Activated CD8-positive, alpha-beta T cell treated with anti-CD3 and anti-CD28 coated beads, Interleukin-2, amount 10 ng/mL, durations not matched to agents 7 days and 5 days (primary cell): ENCODE measurements at regions not wholly inside any gene's neighbourhood (a gene's known extent, or its start where the extent isn't known, plus 50 kb on each side); places are given as distances from the start of the nearest gene placed in this dataset.

Experiments
- ATAC-seq: fragments of 150-1000 bp; cut with Tn5 transposase; one replicate; pipeline ENCODE4 v1.10.0; 2021; ENCODE audit warnings: moderate library complexity
- CTCF ChIA-PET: fragments of 350-600 bp; sonication (Branson Sonifier 250); formaldehyde crosslinking; loops from one replicate; lab custom pipeline; 2021; ENCODE audit warnings: antibody characterized with exemption; lab: Charles Lee
- POLR2A ChIA-PET: fragments of 350-600 bp; sonication (Branson Sonifier 250); formaldehyde crosslinking; loops from one replicate; lab custom pipeline; 2021; ENCODE audit warnings: antibody characterized with exemption; lab: Charles Lee
- DNase-seq: peaks from one replicate; pipeline ENCODE4 v3.0.0-alpha.2; 2020
- H3K27ac Mint-ChIP-seq: one replicate; pipeline ENCODE4 v1.8.0; 2021; ENCODE audit warnings: mild to moderate bottlenecking, mixed read lengths
- H3K27me3 Mint-ChIP-seq: one replicate; pipeline ENCODE4 v1.8.0; 2021; ENCODE audit warnings: low read depth, mixed read lengths
- H3K36me3 Mint-ChIP-seq: one replicate; pipeline ENCODE4 v1.8.0; 2021; ENCODE audit warnings: low read depth, mixed read lengths
- H3K4me1 Mint-ChIP-seq: one replicate; pipeline ENCODE4 v1.8.0; 2021; ENCODE audit warnings: low read depth, mixed read lengths
- H3K4me3 Mint-ChIP-seq: one replicate; pipeline ENCODE4 v1.8.0; 2021; ENCODE audit warnings: mild to moderate bottlenecking, mixed read lengths
- H3K9me3 Mint-ChIP-seq: one replicate; pipeline ENCODE4 v1.8.0; 2022; ENCODE audit warnings: mixed read lengths; ENCODE audit not compliant: insufficient read depth

DNA sequence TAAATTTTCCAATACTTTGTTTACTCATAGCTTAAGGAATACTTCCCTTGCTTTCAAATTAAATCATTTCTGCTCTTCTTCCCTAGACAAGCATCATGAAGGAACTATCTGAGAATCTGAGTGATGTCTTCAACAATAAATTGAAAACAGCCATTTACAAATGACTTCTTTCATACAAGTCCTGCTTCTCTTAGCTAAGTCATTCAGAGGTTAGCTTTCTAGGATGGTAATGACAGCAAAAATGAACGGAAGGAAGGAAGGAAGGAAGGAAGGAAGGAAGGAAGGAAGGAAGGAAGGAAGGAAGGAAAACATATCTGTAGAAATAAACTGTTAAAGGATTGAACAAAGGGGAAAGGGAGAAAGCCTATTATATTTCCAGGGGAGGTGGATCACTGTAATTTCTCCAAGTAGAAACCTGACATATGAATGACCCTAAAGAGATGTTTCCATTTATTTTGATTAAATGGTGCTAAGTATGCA, 335.0 kb upstream of the KYNU start:
- CTCF ChIA-PET = no interaction called here
- Mint-ChIP-seq H3K9me3 (no peaks in the 10 kb centered on the region), H3K27me3 (no peaks in the 10 kb centered on the region), H3K4me3 (no peak overlapping the region), H3K4me1 (no peaks in the 10 kb centered on the region), H3K27ac (no peak overlapping the region), H3K36me3 (no peaks in the 10 kb centered on the region)
- DNase-seq = no peak
- ATAC-seq = no peak
- POLR2A ChIA-PET = no interaction called here

DNA sequence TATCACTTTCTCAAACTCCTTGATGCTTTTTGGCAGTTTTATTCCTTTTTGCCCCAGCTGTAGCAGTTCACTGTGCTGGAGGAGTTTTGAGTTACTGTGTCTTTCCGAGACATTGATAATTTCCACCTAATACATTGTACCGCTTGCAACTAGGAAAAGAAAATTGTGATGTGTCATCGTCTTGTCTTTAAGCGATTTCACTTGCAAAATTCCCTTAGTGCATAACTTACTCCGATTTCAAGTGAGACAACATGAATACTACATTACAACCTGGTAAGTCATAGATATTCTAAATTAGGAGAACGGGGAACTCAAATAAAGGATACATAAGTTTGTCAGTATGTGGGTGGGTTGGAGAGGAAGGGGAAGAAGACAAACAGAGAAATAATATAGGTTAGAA, 340.5 kb upstream of the KYNU start:
- no peaks in the 10 kb centered on the region for H3K27me3 Mint-ChIP-seq
- CTCF ChIA-PET = no interaction called here
- H3K27ac Mint-ChIP-seq = no peak overlapping the region
- POLR2A ChIA-PET = no interaction called here
- H3K36me3 Mint-ChIP-seq = no peaks in the 10 kb centered on the region
- no peak overlapping the region for H3K4me3 Mint-ChIP-seq
- H3K4me1 Mint-ChIP-seq = no peaks in the 10 kb centered on the region
- no peak for ATAC-seq
- H3K9me3 Mint-ChIP-seq = no peaks in the 10 kb centered on the region
- DNase-seq = no peak

DNA sequence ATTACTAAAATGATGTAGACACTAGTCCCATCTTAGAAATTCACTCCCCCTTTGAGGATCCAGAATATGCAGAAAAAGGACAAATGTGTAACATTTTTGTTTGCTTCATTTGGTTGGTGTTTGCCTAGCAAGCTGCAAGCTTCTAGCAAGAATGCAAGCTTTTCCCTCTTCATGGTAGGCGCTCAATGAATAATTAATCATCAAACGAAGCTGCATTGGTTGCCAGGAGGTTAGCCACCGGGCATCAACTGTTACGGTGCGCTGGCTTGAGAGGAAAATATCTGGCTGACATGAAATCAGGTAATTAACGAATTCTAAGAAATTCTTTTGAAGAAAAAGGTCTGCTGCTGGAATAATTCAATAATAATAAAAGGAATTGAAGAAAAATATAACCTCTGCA, 341.0 kb upstream of the KYNU start:
- H3K4me3 Mint-ChIP-seq = no peak overlapping the region
- ChIA-PET POLR2A (no interaction called here), CTCF (no interaction called here)
- H3K9me3 Mint-ChIP-seq = no peaks in the 10 kb centered on the region
- ATAC-seq (no peak), DNase-seq (no peak)
- H3K27me3 Mint-ChIP-seq = no peaks in the 10 kb centered on the region
- no peak overlapping the region for H3K27ac Mint-ChIP-seq
- no peaks in the 10 kb centered on the region for H3K36me3 Mint-ChIP-seq
- no peaks in the 10 kb centered on the region for H3K4me1 Mint-ChIP-seq

DNA sequence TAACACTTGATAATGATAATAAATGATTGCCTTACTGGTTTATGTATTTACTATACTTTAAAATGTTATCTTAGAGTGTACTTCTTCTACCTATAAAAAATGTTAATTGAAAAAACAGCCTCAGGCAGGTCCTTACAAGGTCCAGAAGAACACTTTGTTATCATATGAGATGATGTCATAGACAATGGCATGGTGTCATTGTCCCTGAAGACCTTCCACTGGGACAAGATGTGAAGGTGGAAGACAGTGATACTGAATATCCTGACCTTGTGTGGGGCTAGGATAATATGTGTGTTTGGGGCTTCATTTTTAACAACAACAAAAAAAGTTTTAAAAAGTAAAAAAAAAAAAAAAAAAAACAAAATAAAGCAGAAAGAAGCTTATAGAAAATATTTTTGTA, 342.2 kb upstream of the KYNU start:
- CTCF ChIA-PET = no interaction called here
- no peaks in the 10 kb centered on the region for H3K9me3 Mint-ChIP-seq
- no peak overlapping the region for H3K27ac Mint-ChIP-seq
- H3K4me3 Mint-ChIP-seq = no peak overlapping the region
- no peaks in the 10 kb centered on the region for H3K4me1 Mint-ChIP-seq
- no peak for DNase-seq
- no peak for ATAC-seq
- H3K27me3 Mint-ChIP-seq = no peaks in the 10 kb centered on the region
- H3K36me3 Mint-ChIP-seq = no peaks in the 10 kb centered on the region
- POLR2A ChIA-PET = no interaction called here

DNA sequence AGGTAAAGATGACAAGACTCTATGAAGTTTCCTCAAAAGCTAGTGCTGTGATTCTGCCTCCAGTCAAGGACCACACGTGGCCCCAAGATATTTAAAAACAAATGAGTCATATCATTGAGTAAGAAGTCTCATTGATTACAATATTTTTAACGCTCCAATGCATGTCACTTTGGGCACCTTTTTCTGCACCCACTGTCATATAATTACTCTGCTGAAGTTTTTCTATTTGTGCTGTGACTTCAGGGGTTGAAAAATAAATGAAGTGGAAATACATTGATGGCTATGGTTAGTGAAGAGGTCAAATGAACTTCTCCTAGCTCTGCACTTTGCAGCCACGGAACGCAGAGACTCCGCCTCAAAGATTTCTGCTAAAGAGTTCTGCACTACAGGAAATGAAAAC, 344.3 kb upstream of the KYNU start:
- CTCF ChIA-PET = no interaction called here
- ATAC-seq (no peak), DNase-seq (no peak)
- Mint-ChIP-seq H3K36me3 (no peaks in the 10 kb centered on the region), H3K27me3 (no peaks in the 10 kb centered on the region), H3K4me1 (no peaks in the 10 kb centered on the region), H3K27ac (no peak overlapping the region), H3K4me3 (no peak overlapping the region), H3K9me3 (no peaks in the 10 kb centered on the region)
- POLR2A ChIA-PET = no interaction called here

DNA sequence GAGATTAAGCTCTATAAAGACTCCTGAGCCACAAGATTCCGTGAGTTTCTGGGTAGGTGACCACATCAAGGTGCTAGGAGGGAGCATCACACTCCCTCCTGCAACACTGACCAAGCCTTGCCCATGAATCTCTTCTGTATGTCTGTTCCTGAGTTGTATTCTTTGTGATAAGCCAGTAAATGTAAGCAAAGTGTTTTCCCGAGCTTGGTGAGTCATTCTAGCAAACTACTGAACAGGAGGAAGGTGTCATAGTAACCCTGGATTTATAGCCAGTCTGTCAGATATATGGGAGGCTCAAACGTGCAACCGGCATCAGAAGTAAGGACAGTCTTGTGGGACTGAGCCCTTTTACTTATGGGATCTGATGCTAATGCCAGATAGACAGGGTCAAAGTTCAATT, 346.1 kb upstream of the KYNU start:
- no peaks in the 10 kb centered on the region for H3K36me3 Mint-ChIP-seq
- DNase-seq (no peak), ATAC-seq (no peak)
- H3K27ac Mint-ChIP-seq = no peak overlapping the region
- no peaks in the 10 kb centered on the region for H3K27me3 Mint-ChIP-seq
- CTCF ChIA-PET = no interaction called here
- no peaks in the 10 kb centered on the region for H3K9me3 Mint-ChIP-seq
- POLR2A ChIA-PET = no interaction called here
- no peak overlapping the region for H3K4me3 Mint-ChIP-seq
- H3K4me1 Mint-ChIP-seq = no peaks in the 10 kb centered on the region

DNA sequence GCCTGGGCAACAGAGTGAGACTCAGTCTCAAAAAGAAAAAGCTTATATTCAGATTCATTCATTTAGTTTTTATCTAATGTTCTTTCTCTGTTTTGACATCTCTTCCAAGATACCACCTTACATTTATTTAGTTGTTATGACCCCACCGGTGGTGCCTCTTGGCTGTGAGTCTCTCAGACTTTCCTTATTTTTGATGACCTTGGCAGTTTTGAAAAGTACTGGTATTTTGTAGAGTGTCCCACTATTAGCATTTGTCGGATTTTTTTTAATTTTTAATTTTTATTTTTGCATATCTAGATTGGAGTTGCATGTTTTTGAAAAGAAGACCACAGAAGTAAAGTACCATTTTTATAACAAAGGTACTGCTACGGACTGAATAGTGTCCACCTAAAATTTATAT, 351.7 kb upstream of the KYNU start:
- ChIA-PET POLR2A (no interaction called here), CTCF (no interaction called here)
- no peaks in the 10 kb centered on the region for H3K4me1 Mint-ChIP-seq
- no peaks in the 10 kb centered on the region for H3K27me3 Mint-ChIP-seq
- no peak overlapping the region for H3K4me3 Mint-ChIP-seq
- H3K36me3 Mint-ChIP-seq = no peaks in the 10 kb centered on the region
- peaks cover 4% of the 10 kb centered on the region for H3K9me3 Mint-ChIP-seq
- ATAC-seq (no peak), DNase-seq (no peak)
- H3K27ac Mint-ChIP-seq = no peak overlapping the region

DNA sequence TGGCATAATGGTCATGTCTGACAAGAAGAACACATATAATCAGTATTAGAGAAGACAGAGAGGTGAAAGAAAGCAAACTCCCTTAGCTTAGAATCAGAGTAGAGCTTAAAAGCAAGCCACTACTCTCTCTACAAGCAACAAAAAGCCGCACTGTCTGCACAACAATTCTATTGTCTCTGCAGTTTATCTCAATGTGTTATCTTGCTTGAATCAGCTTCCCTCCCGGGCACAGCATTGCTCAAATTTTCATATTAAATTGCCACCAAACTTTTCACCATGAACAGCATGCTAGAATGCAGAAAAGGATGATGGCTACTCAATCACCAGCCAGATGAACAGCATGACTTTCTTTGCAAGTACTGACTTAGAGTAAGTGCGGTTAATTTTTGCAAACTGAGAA, 356.0 kb upstream of the KYNU start:
- Mint-ChIP-seq H3K4me3 (no peak overlapping the region), H3K36me3 (no peaks in the 10 kb centered on the region), H3K27ac (no peak overlapping the region), H3K4me1 (no peaks in the 10 kb centered on the region), H3K27me3 (no peaks in the 10 kb centered on the region), H3K9me3 (peaks cover 4% of the 10 kb centered on the region)
- POLR2A ChIA-PET = no interaction called here
- DNase-seq (no peak), ATAC-seq (no peak)
- CTCF ChIA-PET = interaction anchor here (1.0 kb wide), 1 partner anchor 18 kb away, joined by 4 read pairs; no protein-coding TSS in a partner anchor

DNA sequence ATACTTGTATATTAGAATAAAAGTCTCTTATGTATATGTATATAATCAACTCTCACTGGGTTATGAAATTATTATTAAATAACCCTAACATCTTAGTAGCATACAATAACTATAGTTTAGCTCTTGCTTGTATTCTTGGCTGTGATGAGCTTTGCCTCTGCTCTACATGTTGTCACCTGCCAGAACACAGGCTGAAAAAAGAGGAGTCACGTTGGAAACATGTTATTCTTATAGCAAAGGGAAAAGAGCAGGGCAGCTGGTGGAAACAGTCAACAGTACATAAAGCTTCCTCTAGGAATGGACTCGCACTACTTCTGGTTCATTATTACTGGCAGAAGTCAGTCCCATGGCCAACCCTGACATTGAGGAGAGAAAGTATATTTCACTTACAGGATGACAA, 362.0 kb upstream of the KYNU start:
- Mint-ChIP-seq H3K27ac (no peak overlapping the region), H3K4me1 (no peaks in the 10 kb centered on the region), H3K9me3 (no peaks in the 10 kb centered on the region), H3K4me3 (no peak overlapping the region), H3K27me3 (no peaks in the 10 kb centered on the region), H3K36me3 (no peaks in the 10 kb centered on the region)
- ChIA-PET CTCF (no interaction called here), POLR2A (no interaction called here)
- ATAC-seq (no peak), DNase-seq (no peak)

DNA sequence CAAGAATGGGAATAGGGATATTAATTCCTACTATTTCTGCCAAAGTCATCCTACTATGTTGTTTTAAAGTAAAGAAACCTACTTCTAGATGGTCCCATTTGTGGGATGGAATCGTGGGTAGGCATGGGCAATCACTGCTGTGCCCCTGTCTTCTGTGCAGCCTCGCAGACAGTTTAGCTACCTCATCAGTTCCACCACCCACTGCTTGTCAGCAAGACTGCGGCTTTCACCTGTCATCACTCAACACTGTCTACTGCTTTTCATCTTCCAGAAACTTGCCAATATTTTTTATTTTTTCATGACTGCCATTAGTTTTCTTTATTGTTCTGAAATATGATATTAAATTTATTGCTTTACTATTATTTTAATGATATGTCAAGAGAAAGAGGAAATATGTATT, 368.1 kb upstream of the KYNU start:
- Mint-ChIP-seq H3K36me3 (no peaks in the 10 kb centered on the region), H3K4me3 (no peak overlapping the region), H3K27me3 (no peaks in the 10 kb centered on the region), H3K27ac (no peak overlapping the region), H3K4me1 (no peaks in the 10 kb centered on the region), H3K9me3 (peaks cover 4% of the 10 kb centered on the region)
- no peak for DNase-seq
- CTCF ChIA-PET = no interaction called here
- POLR2A ChIA-PET = no interaction called here
- no peak for ATAC-seq

DNA sequence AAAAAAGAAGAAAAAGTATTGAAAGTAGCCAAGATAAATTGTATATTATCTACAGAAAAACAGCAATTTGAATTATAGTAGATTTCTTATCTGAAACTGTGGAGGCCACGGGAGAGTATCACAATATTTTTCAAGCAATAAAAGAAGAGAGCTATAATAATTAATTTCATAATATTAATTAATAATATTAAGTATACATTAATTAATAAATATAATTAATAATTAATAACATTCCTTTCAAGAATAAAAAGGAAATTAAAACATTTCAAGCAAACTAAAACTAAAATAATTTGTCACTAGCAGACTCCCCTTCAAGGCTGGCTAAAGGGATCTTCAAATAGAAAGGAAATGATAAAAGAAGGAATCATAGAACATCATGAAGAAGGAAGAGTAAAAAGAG, 372.7 kb upstream of the KYNU start:
- Mint-ChIP-seq H3K9me3 (peaks cover 4% of the 10 kb centered on the region), H3K27ac (no peak overlapping the region), H3K4me3 (no peak overlapping the region), H3K36me3 (no peaks in the 10 kb centered on the region), H3K4me1 (no peaks in the 10 kb centered on the region), H3K27me3 (no peaks in the 10 kb centered on the region)
- ATAC-seq = no peak
- no peak for DNase-seq
- CTCF ChIA-PET = no interaction called here
- POLR2A ChIA-PET = no interaction called here

DNA sequence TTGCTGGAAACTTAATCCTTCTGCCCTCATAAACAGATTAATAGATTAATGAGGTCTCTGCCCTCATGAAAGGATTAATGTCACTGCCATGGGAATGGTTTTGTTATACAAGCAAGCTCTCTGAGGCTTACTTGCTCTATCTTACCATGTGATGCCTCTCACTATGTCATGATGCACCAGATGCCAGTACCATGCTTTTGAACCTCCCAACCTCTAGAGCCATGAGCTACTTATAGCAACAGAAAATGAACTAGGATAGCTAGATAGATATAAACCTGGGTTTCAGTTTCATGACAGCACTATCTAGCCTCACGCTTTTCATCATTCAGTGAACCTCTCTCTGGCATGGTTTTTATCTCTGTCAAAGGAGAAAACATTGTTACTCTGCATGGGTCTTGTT, 371.6 kb upstream of the LRP1B start:
- ChIA-PET CTCF (no interaction called here), POLR2A (no interaction called here)
- peaks cover 4% of the 10 kb centered on the region for H3K9me3 Mint-ChIP-seq
- H3K4me3 Mint-ChIP-seq = no peak overlapping the region
- no peak for DNase-seq
- H3K4me1 Mint-ChIP-seq = no peaks in the 10 kb centered on the region
- H3K27me3 Mint-ChIP-seq = no peaks in the 10 kb centered on the region
- H3K36me3 Mint-ChIP-seq = no peaks in the 10 kb centered on the region
- ATAC-seq = no peak
- H3K27ac Mint-ChIP-seq = no peak overlapping the region

DNA sequence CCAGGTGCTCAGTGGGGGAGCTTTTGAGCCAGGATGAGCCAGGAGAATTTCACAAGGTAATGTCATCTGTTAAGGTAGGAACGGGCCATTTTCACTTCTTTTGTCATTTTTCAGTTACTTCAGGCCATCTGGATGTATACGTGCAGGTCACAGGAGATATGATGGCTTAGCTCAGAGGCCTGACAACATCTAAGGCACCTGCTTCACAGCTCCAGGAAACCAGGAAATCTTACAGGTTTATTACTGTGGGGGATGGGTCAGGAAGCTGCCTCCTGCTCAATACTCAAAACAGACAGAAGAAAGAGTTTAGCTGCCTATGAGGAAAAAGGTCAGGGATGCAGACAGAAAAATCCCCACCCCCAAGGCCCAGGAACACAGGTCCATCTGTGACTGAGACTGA, 364.3 kb upstream of the LRP1B start:
- ATAC-seq = no peak
- H3K4me1 Mint-ChIP-seq = no peaks in the 10 kb centered on the region
- no peaks in the 10 kb centered on the region for H3K36me3 Mint-ChIP-seq
- H3K4me3 Mint-ChIP-seq = no peak overlapping the region
- ChIA-PET CTCF (no interaction called here), POLR2A (no interaction called here)
- H3K27me3 Mint-ChIP-seq = no peaks in the 10 kb centered on the region
- no peaks in the 10 kb centered on the region for H3K9me3 Mint-ChIP-seq
- no peak overlapping the region for H3K27ac Mint-ChIP-seq
- no peak for DNase-seq
